ELR (cell line): ENCODE measurements at regions not wholly inside any gene's neighbourhood (a gene's known extent, or its start where the extent isn't known, plus 50 kb on each side); places are given as distances from the start of the nearest gene placed in this dataset.
A peak's percentile ranks its signal among the peaks of the same experiment; 100 is the strongest.

ENCODE experiments used
- DNase-seq: peaks from one replicate; pipeline ENCODE4 v3.0.0-alpha.2; 2015; ENCODE audit warnings: low read depth

- peak; percentile 86 for DNase-seq
Observed at GRCh38 chr11:128095466-128095981, 491.8 kb downstream of the ETS1 start.

GRCh38 chr11:128093689-128094088 is 493.7 kb downstream of the ETS1 start:
- DNase-seq, result no peak

- no peak for DNase-seq
Observed at GRCh38 chr11:128089962-128090361, 497.4 kb downstream of the ETS1 start.

- no peak for DNase-seq
Observed at GRCh38 chr11:128086794-128087193, 500.6 kb downstream of the ETS1 start.

GRCh38 chr11:128085276-128085675 is 502.1 kb downstream of the ETS1 start:
- DNase-seq, result no peak

- no peak for DNase-seq
Observed at GRCh38 chr11:128082574-128082973, 504.8 kb downstream of the ETS1 start.

GRCh38 chr11:128069665-128070064 is 517.7 kb downstream of the ETS1 start:
- no peak for DNase-seq

GRCh38 chr11:128067780-128068179 is 519.6 kb downstream of the ETS1 start:
- DNase-seq, result no peak

GRCh38 chr11:128066399-128066798 is 521.0 kb downstream of the ETS1 start:
- DNase-seq, result no peak

GRCh38 chr11:128061281-128061871 is 526.0 kb downstream of the ETS1 start:
- DNase-seq, result peak; percentile 22

GRCh38 chr11:128058580-128059208 is 528.7 kb downstream of the ETS1 start:
- no peak for DNase-seq

GRCh38 chr11:128057786-128058395 is 529.5 kb downstream of the ETS1 start:
- DNase-seq, result no peak

GRCh38 chr11:128055576-128056217 is 531.7 kb downstream of the ETS1 start:
- DNase-seq, result no peak

GRCh38 chr11:128053981-128054931 is 533.1 kb downstream of the ETS1 start:
- DNase-seq, result peak; percentile 15

- DNase-seq, result peak; percentile 81
Observed at GRCh38 chr11:128052912-128053641, 534.3 kb downstream of the ETS1 start.

- no peak for DNase-seq
Observed at GRCh38 chr11:128048121-128048520, 539.2 kb downstream of the ETS1 start.

- DNase-seq, result no peak
Observed at GRCh38 chr11:128047026-128047425, 540.3 kb downstream of the ETS1 start.

- no peak for DNase-seq
Observed at GRCh38 chr11:128046213-128046612, 541.1 kb downstream of the ETS1 start.

- no peak for DNase-seq
Observed at GRCh38 chr11:128045094-128045725, 542.1 kb downstream of the ETS1 start.

- no peak for DNase-seq
Observed at GRCh38 chr11:128042290-128042751, 545.0 kb downstream of the ETS1 start.
